GM18499 (cell line): ENCODE measurements at regions not wholly inside any gene's neighbourhood (a gene's known extent, or its start where the extent isn't known, plus 50 kb on each side); places are given as distances from the start of the nearest gene placed in this dataset.
A peak's percentile ranks its signal among the peaks of the same experiment; 100 is the strongest.
"Not testable (repeated sequence)": the region's sequence is repeated elsewhere in the genome, so short reads cannot be mapped to it uniquely, and the experiment has no call there.

Experiments used
- ATAC-seq: cut with Tn5 transposase; IDR thresholded peaks from one replicate; pipeline ENCODE4 v1.9.1; 2021; ENCODE audit warnings: moderate number of reproducible peaks; ENCODE audit not compliant: insufficient read depth, unreplicated experiment

GRCh38 chr6:148602136-148602535, 144.7 kb upstream of the UST start:
- ATAC-seq, result no peak

- no peak for ATAC-seq
Measured at GRCh38 chr6:148608199-148608951, 138.5 kb upstream of the UST start.

GRCh38 chr6:148611213-148611612, 135.6 kb upstream of the UST start:
- no peak for ATAC-seq

- ATAC-seq, result no peak
Measured at GRCh38 chr6:148612043-148612442, 134.8 kb upstream of the UST start.

- ATAC-seq, result no peak
Measured at GRCh38 chr6:148614602-148615001, 132.2 kb upstream of the UST start.

- no peak for ATAC-seq
Measured at GRCh38 chr6:148616841-148617240, 130.0 kb upstream of the UST start.

GRCh38 chr6:148617530-148617929, 129.3 kb upstream of the UST start:
- no peak for ATAC-seq

GRCh38 chr6:148619891-148620290, 126.9 kb upstream of the UST start:
- no peak for ATAC-seq

GRCh38 chr6:148620579-148621298, 126.1 kb upstream of the UST start:
- peak; percentile 70 for ATAC-seq

GRCh38 chr6:148625609-148626008, 121.2 kb upstream of the UST start:
- ATAC-seq, result no peak

GRCh38 chr6:148628251-148628650, 118.6 kb upstream of the UST start:
- no peak for ATAC-seq

GRCh38 chr6:148629181-148629580, 117.6 kb upstream of the UST start:
- no peak for ATAC-seq

GRCh38 chr6:148629592-148630465, 117.0 kb upstream of the UST start:
- ATAC-seq, result no peak

- ATAC-seq, result no peak
Measured at GRCh38 chr6:148635070-148635743, 111.6 kb upstream of the UST start.

GRCh38 chr6:148641836-148642235, 105.0 kb upstream of the UST start:
- not testable (repeated sequence) for ATAC-seq

GRCh38 chr6:148643208-148643607, 103.6 kb upstream of the UST start:
- not testable (repeated sequence) for ATAC-seq

GRCh38 chr6:148645049-148645448, 101.8 kb upstream of the UST start:
- not testable (repeated sequence) for ATAC-seq

GRCh38 chr6:148648754-148649453, 97.9 kb upstream of the UST start:
- ATAC-seq, result no peak

GRCh38 chr6:148649454-148649963, 97.3 kb upstream of the UST start:
- peak; percentile 60 for ATAC-seq
